Iris pigment epithelial cell (primary cell): ENCODE measurements at regions not wholly inside any gene's neighbourhood (a gene's known extent, or its start where the extent isn't known, plus 50 kb on each side); places are given as distances from the start of the nearest gene placed in this dataset.

Experiments
- DNase-seq: peaks from one replicate; pipeline ENCODE4 v3.0.0-alpha.2; 2011; ENCODE audit warnings: low read depth

DNA sequence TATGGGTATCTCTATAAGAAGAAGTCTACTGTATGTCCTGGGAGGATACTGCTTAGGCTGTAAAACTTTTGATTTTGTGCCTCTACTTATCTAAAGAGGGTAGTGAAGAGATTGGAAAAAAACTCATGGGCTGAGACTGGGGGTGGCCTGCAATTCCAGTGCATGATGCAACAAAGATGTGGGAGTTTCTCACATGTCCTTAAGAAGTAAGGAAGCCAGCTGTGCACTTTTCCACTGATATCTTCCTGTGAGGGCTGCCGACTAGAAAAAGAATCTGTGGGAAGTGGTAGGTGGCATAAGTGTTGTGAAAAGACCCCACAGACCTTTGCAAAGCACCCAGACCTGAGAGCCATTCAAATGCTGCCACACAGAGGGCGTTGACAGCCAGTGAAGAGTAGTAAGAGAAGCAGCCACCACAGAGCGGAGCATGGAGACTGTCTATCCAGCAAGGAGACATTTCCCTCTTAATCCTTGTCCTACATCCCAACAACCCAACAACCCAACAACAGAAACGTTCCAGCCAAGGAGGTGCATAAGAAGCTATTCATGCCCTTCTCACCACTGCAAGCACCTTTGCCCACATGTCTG, 65.1 kb downstream of the PFDN4 start:
- DNase-seq = no peak

GRCh38 chr20:54275359-54276111, 67.6 kb downstream of the PFDN4 start:
- DNase-seq = no peak

GRCh38 chr20:54276577-54277169, 68.8 kb downstream of the PFDN4 start:
- DNase-seq = no peak

- no peak for DNase-seq
Measured at GRCh38 chr20:54278262-54278661, 70.4 kb downstream of the PFDN4 start.

DNA sequence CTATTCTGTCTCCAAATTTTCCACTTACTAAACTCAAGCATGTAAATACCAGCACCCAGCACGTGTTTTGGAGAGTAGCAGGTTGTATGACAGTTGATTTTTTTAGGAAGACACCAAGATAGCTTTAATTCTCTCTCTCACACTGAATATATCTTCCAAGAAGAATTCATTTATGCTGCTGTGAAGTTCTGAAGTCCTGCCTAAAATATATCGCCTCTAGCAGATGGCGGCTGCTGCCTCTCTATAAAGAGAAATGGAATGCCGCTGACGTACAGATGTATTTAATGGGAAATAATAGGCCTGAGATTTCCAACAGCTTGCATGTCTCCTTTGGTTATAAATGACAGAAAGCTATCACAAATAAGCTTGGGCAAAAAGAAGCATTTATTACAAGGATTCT, 74.7 kb downstream of the PFDN4 start:
- no peak for DNase-seq

GRCh38 chr20:54283253-54283652, 75.4 kb downstream of the PFDN4 start:
- DNase-seq = no peak

GRCh38 chr20:54284928-54285704, 77.2 kb downstream of the PFDN4 start:
- peak; percentile 34 for DNase-seq

DNA sequence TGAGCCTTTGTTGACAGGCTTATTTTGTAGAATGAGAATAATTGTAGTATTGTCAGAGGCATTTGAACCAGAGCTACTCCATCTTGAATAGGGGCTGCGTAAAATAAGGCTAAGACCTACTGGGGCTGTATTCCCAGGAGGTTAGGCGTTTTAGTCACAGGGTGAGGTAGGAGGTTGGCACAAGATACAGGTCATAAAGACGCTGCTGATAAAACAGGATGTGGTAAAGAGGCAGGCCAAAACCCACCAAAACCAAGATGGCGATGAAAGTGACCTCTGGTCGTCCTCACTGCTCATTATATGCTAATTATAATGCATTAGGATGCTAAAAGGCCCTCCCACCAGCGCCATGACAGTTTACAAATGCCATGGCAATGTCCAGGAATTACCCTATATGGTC, 82.7 kb downstream of the PFDN4 start:
- DNase-seq = no peak

- DNase-seq = no peak
Measured at GRCh38 chr20:54291339-54292010, 83.6 kb downstream of the PFDN4 start.

DNA sequence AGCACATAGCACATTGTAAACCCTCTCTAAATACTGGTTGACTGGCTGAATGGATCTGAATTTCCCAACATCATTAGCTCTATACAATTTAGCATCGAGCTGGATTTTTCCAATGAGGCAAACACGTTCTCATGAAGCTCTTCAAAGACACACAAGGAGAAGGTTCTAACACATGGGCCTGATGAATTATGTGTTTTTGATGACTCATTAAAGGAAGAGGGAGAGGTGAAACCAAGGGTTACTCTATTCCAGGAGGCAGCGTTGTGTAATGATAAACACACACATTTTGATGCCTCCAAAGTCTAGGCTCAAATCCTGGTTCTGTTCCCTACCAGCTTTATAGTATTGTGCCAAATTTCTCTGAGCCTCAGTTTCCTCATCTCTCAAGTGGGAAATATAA, 84.3 kb downstream of the PFDN4 start:
- DNase-seq = peak; percentile 36

DNA sequence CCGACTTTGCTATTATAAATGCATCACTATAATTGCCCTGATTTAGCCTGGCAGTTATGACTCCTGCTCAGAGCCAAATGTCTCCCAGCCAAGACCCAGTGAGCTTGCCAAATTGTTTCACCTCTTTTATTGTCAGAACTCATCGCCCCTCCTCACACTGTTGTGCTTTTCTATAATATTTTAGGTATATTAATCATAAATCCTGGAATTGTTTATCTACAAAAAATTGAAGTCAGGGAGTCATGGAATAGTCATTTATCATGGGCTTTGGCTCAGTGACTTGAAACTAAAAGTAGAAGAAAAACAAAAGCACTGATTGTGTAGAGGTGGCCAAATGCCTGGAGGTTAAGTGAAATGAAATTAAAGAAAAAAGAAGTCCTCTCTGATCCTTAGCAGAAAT, 85.6 kb downstream of the PFDN4 start:
- DNase-seq = no peak

- no peak for DNase-seq
Measured at GRCh38 chr20:54294094-54294493, 86.2 kb downstream of the PFDN4 start.

DNA sequence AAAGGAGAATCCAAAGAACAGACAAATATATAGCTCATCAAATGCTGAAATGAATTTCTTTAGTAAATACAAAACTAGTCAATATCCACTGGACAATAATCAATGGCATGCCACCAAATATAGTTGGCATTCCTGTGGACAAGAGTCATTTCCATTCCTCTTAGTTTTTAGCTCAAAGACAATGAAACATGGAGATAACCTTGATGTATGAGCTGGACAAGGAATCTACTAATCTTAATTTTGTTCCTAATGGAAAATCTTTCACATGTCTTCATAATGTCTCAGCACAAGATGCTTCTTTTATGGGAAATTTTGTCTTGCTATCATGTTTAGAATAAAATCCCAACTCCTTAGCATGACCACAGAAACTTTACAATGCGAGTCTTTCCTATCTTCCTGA, 87.8 kb downstream of the PFDN4 start:
- DNase-seq = no peak

GRCh38 chr20:54305421-54305820, 97.5 kb downstream of the PFDN4 start:
- no peak for DNase-seq

- no peak for DNase-seq
Measured at GRCh38 chr20:54306985-54307710, 99.3 kb downstream of the PFDN4 start.

GRCh38 chr20:54308804-54309203, 100.9 kb downstream of the PFDN4 start:
- DNase-seq = no peak

DNA sequence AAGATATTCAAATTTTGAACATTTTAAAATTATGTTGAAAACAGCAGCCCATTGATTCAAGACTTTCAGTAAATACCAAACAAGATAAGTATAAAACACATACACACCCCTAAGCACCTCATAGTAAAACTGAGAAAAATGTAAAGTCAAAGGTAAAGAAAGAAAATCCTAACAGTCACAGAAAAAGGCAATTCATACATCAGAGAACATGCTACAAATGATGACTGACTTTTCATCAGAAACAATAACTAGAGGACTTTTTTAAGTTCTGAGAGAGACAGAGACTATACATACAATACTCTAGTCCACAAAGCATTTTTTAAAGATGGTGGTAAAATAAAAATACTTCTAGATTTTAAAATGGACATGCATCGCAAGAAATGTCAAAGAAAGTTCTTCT, 111.0 kb downstream of the PFDN4 start:
- no peak for DNase-seq

DNA sequence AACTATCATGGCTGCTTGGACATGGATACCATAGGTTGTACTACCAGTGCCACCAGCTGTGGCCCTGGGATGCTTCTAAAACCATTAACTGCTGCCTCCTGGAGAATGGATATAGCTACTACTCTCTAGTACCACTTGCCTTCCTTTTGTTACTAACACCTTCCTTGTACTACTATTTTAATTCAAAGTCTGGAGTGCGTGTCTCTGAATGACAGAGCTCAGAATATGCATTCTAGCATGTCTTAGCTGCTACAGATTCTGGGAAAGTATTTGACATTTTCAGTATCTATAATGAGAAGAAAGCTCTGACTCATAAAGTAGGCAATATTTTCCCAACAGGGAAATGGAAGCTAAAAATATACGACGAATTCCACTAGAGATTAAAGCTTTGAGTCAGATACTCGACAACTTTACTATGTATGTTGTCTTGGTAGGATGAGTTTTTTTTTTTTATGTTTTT, 112.3 kb downstream of the PFDN4 start:
- DNase-seq = no peak

GRCh38 chr20:54321352-54322087, 113.6 kb downstream of the PFDN4 start:
- no peak for DNase-seq

GRCh38 chr20:54323227-54323734, 115.4 kb downstream of the PFDN4 start:
- DNase-seq = no peak

DNA sequence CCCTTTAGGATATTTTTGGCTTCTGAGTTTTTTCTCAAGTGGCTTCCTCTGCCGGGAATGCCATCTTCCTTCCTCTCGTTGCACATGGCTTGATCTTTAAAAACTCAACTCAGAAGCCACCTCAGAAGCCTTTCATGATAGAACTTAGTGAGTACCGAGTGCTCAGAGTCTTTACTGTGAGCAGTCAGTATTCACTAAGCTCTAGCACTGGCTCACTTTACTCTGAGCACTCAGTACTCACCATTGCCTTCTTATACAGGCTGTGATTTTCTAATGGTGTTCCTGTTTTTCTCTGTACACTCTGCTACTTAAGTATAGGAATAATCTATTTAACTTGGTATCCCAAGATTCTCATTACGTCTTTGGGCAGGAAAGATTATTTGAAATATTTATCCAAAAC, 116.2 kb downstream of the PFDN4 start:
- no peak for DNase-seq
